ENCODE measurements at regions not wholly inside any gene's neighbourhood (a gene's known extent, or its start where the extent isn't known, plus 50 kb on each side); places are given as distances from the start of the nearest gene placed in this dataset.

DNA sequence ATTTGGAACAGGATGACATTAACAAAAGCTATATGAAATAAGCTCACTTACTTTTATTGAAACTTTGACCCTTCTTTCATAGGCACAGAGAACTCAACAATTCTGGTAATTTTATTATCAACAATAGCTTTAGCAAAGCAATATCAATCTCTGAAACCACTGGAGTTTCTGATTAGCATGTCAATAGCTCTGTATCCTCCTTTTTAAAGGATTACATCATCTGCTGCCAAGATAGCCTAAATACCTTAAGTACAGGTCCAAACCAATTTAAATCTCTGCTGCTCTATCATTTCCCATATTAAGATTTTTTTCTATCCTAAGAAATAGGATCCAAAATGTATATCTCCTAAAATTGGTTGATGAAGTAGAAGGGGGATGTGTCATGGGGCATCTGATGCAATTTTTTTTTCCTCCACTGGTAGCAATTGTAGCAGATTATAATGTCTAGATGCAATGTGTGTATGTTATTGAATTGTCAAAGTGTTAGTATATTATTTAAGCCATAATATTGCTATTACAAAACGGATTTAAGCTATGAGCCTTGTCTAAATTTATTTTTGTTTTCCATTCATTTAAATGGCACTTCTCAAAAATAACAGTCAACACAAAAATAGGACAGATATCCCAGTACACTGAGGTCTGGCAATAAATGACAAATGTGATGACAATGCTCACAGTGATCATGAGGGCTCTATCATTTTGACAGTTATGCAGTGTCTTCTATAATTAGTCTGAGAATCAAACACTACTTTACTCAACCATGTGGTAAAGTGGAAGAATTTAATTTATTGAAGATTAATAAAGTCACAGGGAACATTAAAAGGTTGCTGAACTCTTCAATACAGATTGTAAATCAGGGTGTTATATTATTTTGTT is 328.4 kb downstream of the CDH7 start:
- Histone ChIP-seq H3K27me3 (replicated peaks in 2 of 5; ENCODE audit: control insufficient read depth in 4 of 5, insufficient read depth in 5 of 5, low read length in 4 of 5) (no peaks in the 10 kb centered on the region), H3K9me3 (ENCODE audit: control extremely low read depth in 1 of 5, control insufficient read depth in 4 of 5, insufficient read depth in 2 of 5, low read depth in 1 of 5, low read length in 4 of 5) (no peaks in the 10 kb centered on the region), H3K36me3 (ENCODE audit: control insufficient read depth in 4 of 4, insufficient read depth in 4 of 4, low read length in 3 of 4) (no peaks in the 10 kb centered on the region), H3K4me3 (ENCODE audit: control insufficient read depth in 1 of 7, extremely low read depth in 1 of 7, insufficient read depth in 4 of 7, low read depth in 2 of 7, low read length in 6 of 7) (no peak overlapping the region), H3K4me1 (ENCODE audit: control extremely low read depth in 1 of 4, control insufficient read depth in 4 of 4, insufficient read depth in 4 of 4, low read length in 3 of 4) (no peaks in the 10 kb centered on the region), H3K27ac (ENCODE audit: insufficient read depth in 1 of 2, low read depth in 1 of 2, low read length in 2 of 2, poor library complexity in 1 of 2, severe bottlenecking in 2 of 2) (no peak overlapping the region)
- DNase-seq = no peak
- ChIA-PET POLR2A (interaction anchor here (1.1 kb wide), 1 partner anchor 315 kb away, joined by 3 read pairs; no protein-coding TSS in a partner anchor), CTCF (no interaction called here)
- no CpG with 5 or more reads among the region's 1 CpG for WGBS (ENCODE audit: insufficient coverage)

DNA sequence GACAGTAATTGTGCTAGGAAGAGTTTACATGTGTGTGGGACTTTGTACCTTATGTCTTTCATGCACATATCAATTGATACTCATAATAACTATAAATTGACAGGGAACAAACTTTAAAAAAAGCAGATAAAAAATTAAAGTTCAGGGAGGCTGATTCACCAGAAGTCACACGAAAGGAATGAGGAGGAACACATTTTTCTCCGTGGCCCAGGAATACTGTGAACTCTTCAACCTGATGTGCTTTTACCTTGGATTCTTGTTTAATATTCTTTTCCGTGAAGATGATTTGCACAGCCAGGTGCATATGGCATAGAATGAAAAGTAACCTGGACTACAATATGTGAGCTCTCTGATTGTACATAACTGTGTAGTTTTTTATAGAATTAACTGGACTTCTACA is 326.3 kb downstream of the CDH7 start:
- no peak overlapping the region for H3K4me3 ChIP-seq (ENCODE audit: control insufficient read depth in 1 of 7, extremely low read depth in 1 of 7, insufficient read depth in 4 of 7, low read depth in 2 of 7, low read length in 6 of 7)
- peaks cover 0 to 2% (median 0%) of the 10 kb centered on the region in 5 experiments for H3K9me3 ChIP-seq (ENCODE audit: control extremely low read depth in 1 of 5, control insufficient read depth in 4 of 5, insufficient read depth in 2 of 5, low read depth in 1 of 5, low read length in 4 of 5)
- no peaks in the 10 kb centered on the region for H3K4me1 ChIP-seq (ENCODE audit: control extremely low read depth in 1 of 4, control insufficient read depth in 4 of 4, insufficient read depth in 4 of 4, low read length in 3 of 4)
- POLR2A ChIA-PET = no interaction called here
- WGBS (ENCODE audit: insufficient coverage) = 95% methylated on average over 2 of the region's 3 CpGs
- no peak for DNase-seq
- no peak overlapping the region for H3K27ac ChIP-seq (ENCODE audit: insufficient read depth in 1 of 2, low read depth in 1 of 2, low read length in 2 of 2, poor library complexity in 1 of 2, severe bottlenecking in 2 of 2)
- CTCF ChIA-PET = no interaction called here
- no peaks in the 10 kb centered on the region for H3K27me3 ChIP-seq (replicated peaks in 2 of 5; ENCODE audit: control insufficient read depth in 4 of 5, insufficient read depth in 5 of 5, low read length in 4 of 5)
- H3K36me3 ChIP-seq (ENCODE audit: control insufficient read depth in 4 of 4, insufficient read depth in 4 of 4, low read length in 3 of 4) = no peaks in the 10 kb centered on the region

DNA sequence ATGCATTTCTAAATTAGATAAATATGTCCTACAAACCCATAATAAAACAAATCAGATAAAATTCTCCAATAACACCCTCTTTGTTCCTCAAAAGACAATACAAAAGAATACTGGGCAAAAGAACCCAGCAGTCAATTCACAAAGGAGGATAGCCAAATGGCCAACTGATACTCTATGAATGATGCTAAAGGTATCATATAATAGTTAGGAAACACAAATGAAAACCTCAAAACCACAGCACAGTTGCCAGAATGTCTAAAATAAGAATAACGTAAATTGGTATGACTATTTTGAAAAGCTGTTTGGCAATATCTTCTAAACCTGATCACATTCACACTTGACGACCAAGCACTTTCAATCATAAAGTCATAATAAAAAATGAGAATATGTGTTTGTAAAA is 315.4 kb downstream of the CDH7 start:
- H3K4me1 ChIP-seq (ENCODE audit: control extremely low read depth in 1 of 4, control insufficient read depth in 4 of 4, insufficient read depth in 4 of 4, low read length in 3 of 4) = no peaks in the 10 kb centered on the region
- ChIA-PET POLR2A (no interaction called here), CTCF (no interaction called here)
- no peaks in the 10 kb centered on the region for H3K36me3 ChIP-seq (ENCODE audit: control insufficient read depth in 4 of 4, insufficient read depth in 4 of 4, low read length in 3 of 4)
- H3K27me3 ChIP-seq (replicated peaks in 2 of 5; ENCODE audit: control insufficient read depth in 4 of 5, insufficient read depth in 5 of 5, low read length in 4 of 5) = no peaks in the 10 kb centered on the region
- WGBS (ENCODE audit: insufficient coverage) = no CpG with 5 or more reads among the region's 2 CpGs
- H3K27ac ChIP-seq (ENCODE audit: insufficient read depth in 1 of 2, low read depth in 1 of 2, low read length in 2 of 2, poor library complexity in 1 of 2, severe bottlenecking in 2 of 2) = no peak overlapping the region
- no peak overlapping the region for H3K4me3 ChIP-seq (ENCODE audit: control insufficient read depth in 1 of 7, extremely low read depth in 1 of 7, insufficient read depth in 4 of 7, low read depth in 2 of 7, low read length in 6 of 7)
- H3K9me3 ChIP-seq (ENCODE audit: control extremely low read depth in 1 of 5, control insufficient read depth in 4 of 5, insufficient read depth in 2 of 5, low read depth in 1 of 5, low read length in 4 of 5) = no peaks in the 10 kb centered on the region
- no peak for DNase-seq

DNA sequence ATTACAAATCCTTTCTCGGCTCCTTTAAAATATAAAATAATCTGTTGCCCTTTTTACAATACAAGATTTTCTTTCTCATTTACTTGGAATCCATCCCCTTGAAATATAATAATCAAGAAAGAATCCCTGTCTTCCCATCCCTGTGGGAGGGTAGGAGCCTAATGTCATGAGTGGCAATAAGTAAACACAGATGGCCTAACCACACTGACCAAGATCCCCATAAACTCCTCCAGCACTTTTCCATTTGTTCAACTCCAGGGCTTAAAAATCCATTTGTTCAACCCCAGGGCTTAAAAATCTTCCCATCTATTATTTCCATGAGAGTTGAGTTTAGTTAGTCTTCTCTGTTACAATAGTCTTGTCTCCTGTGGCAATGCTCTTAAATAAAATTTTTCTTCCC is 297.6 kb downstream of the CDH7 start:
- POLR2A ChIA-PET = no interaction called here

DNA sequence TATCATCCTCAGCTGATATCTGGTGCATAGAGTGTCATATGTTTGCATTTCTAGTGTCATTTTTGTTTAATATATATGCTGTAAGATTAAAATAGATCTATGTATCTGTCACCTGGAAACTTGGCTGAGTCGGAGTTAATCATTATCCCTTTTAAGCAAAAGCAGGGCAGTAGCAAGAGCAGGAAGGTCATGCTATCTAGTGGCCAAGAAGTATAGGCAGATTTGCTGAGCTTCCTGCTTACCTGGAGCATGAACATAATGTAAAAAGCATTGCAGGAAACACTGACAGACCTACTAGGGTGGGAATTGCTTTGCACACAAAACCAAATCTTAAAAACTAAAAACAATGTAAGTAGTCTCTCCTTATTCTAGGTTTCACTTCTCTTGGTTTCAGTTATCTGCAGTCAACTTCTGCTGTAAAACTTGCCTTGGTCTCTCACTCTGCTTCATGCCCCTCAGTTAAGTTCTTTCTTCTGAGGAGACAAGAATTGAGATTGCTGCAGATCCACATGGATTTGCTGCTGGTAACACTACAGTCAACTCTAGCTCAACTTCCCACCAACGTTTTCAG is 295.3 kb downstream of the CDH7 start:
- 81% methylated on average over 2 of the region's 2 CpGs for WGBS (ENCODE audit: insufficient coverage)
- H3K27me3 ChIP-seq (replicated peaks in 2 of 5; ENCODE audit: control insufficient read depth in 4 of 5, insufficient read depth in 5 of 5, low read length in 4 of 5) = no peaks in the 10 kb centered on the region
- H3K4me3 ChIP-seq (ENCODE audit: control insufficient read depth in 1 of 7, extremely low read depth in 1 of 7, insufficient read depth in 4 of 7, low read depth in 2 of 7, low read length in 6 of 7) = no peak overlapping the region
- H3K9me3 ChIP-seq (ENCODE audit: control extremely low read depth in 1 of 5, control insufficient read depth in 4 of 5, insufficient read depth in 2 of 5, low read depth in 1 of 5, low read length in 4 of 5) = no peaks in the 10 kb centered on the region
- no peaks in the 10 kb centered on the region for H3K36me3 ChIP-seq (ENCODE audit: control insufficient read depth in 4 of 4, insufficient read depth in 4 of 4, low read length in 3 of 4)
- ChIA-PET POLR2A (no interaction called here), CTCF (interaction anchor here (1.0 kb wide), 1 partner anchor 11 kb away, joined by 3 read pairs; no protein-coding TSS in a partner anchor)
- DNase-seq = no peak
- H3K27ac ChIP-seq (ENCODE audit: insufficient read depth in 1 of 2, low read depth in 1 of 2, low read length in 2 of 2, poor library complexity in 1 of 2, severe bottlenecking in 2 of 2) = no peak overlapping the region
- H3K4me1 ChIP-seq (ENCODE audit: control extremely low read depth in 1 of 4, control insufficient read depth in 4 of 4, insufficient read depth in 4 of 4, low read length in 3 of 4) = no peaks in the 10 kb centered on the region

More for the DNA sequence above, 297.6 kb downstream of the CDH7 start:
- CTCF ChIA-PET = no interaction called here
- no CpG with 5 or more reads among the region's 1 CpG for WGBS (ENCODE audit: insufficient coverage)
- Histone ChIP-seq H3K27me3 (replicated peaks in 2 of 5; ENCODE audit: control insufficient read depth in 4 of 5, insufficient read depth in 5 of 5, low read length in 4 of 5) (no peaks in the 10 kb centered on the region), H3K4me1 (ENCODE audit: control extremely low read depth in 1 of 4, control insufficient read depth in 4 of 4, insufficient read depth in 4 of 4, low read length in 3 of 4) (no peaks in the 10 kb centered on the region), H3K4me3 (ENCODE audit: control insufficient read depth in 1 of 7, extremely low read depth in 1 of 7, insufficient read depth in 4 of 7, low read depth in 2 of 7, low read length in 6 of 7) (no peak overlapping the region), H3K36me3 (ENCODE audit: control insufficient read depth in 4 of 4, insufficient read depth in 4 of 4, low read length in 3 of 4) (no peaks in the 10 kb centered on the region), H3K9me3 (ENCODE audit: control extremely low read depth in 1 of 5, control insufficient read depth in 4 of 5, insufficient read depth in 2 of 5, low read depth in 1 of 5, low read length in 4 of 5) (no peaks in the 10 kb centered on the region), H3K27ac (ENCODE audit: insufficient read depth in 1 of 2, low read depth in 1 of 2, low read length in 2 of 2, poor library complexity in 1 of 2, severe bottlenecking in 2 of 2) (no peak overlapping the region)
- DNase-seq = no peak

DNA sequence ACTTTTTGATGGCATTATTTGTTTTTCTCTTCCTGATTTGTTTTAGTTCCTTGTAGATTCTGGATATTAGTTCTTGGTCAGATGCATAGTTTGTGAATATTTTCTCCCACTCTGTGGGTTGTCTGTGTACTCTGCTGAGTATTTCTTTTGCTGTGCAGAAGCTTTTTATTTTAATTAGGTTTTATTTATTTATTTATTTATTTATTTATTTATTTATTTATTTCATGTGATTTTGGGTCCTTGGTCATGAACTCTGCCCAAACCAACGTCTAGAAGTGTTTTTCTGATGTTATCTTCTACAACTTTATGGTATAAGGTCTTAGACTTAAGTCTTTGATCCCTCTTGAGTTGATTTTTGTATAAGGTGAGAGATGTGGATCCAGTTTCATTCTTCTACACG is 292.2 kb downstream of the CDH7 start:
- POLR2A ChIA-PET = no interaction called here

DNA sequence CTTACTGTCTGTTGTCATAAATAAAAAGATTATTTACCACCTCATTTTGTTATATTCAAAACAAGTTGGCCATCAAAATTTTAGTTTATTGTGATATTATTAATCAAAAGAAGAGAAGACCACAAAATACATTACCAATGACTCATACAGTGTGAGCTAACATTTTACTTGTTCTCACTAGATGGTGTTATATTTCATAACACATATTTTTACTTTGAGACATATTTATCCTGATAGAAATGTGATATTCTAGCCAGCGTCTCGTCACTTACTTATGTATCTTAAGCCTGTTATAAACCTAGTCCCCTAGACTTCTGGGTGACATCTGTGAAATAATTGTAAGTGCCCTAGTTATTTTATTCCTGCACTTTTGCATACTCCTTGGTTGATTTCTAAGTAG is 263.2 kb downstream of the CDH7 start:
- Histone ChIP-seq H3K4me1 (ENCODE audit: control extremely low read depth in 1 of 4, control insufficient read depth in 4 of 4, insufficient read depth in 4 of 4, low read length in 3 of 4) (no peaks in the 10 kb centered on the region), H3K27me3 (replicated peaks in 2 of 5; ENCODE audit: control insufficient read depth in 4 of 5, insufficient read depth in 5 of 5, low read length in 4 of 5) (no peaks in the 10 kb centered on the region), H3K4me3 (ENCODE audit: control insufficient read depth in 1 of 7, extremely low read depth in 1 of 7, insufficient read depth in 4 of 7, low read depth in 2 of 7, low read length in 6 of 7) (no peak overlapping the region), H3K27ac (ENCODE audit: insufficient read depth in 1 of 2, low read depth in 1 of 2, low read length in 2 of 2, poor library complexity in 1 of 2, severe bottlenecking in 2 of 2) (no peak overlapping the region), H3K36me3 (ENCODE audit: control insufficient read depth in 4 of 4, insufficient read depth in 4 of 4, low read length in 3 of 4) (no peaks in the 10 kb centered on the region), H3K9me3 (ENCODE audit: control extremely low read depth in 1 of 5, control insufficient read depth in 4 of 5, insufficient read depth in 2 of 5, low read depth in 1 of 5, low read length in 4 of 5) (no peaks in the 10 kb centered on the region)
- ChIA-PET POLR2A (no interaction called here), CTCF (no interaction called here)
- no CpG with 5 or more reads among the region's 2 CpGs for WGBS (ENCODE audit: insufficient coverage)
- no peak for DNase-seq

More for the DNA sequence above, 292.2 kb downstream of the CDH7 start:
- H3K27ac ChIP-seq (ENCODE audit: insufficient read depth in 1 of 2, low read depth in 1 of 2, low read length in 2 of 2, poor library complexity in 1 of 2, severe bottlenecking in 2 of 2) = no peak overlapping the region
- no peak for DNase-seq
- H3K36me3 ChIP-seq (ENCODE audit: control insufficient read depth in 4 of 4, insufficient read depth in 4 of 4, low read length in 3 of 4) = no peaks in the 10 kb centered on the region
- no peaks in the 10 kb centered on the region for H3K4me1 ChIP-seq (ENCODE audit: control extremely low read depth in 1 of 4, control insufficient read depth in 4 of 4, insufficient read depth in 4 of 4, low read length in 3 of 4)
- no peaks in the 10 kb centered on the region for H3K9me3 ChIP-seq (ENCODE audit: control extremely low read depth in 1 of 5, control insufficient read depth in 4 of 5, insufficient read depth in 2 of 5, low read depth in 1 of 5, low read length in 4 of 5)
- no peaks in the 10 kb centered on the region for H3K27me3 ChIP-seq (replicated peaks in 2 of 5; ENCODE audit: control insufficient read depth in 4 of 5, insufficient read depth in 5 of 5, low read length in 4 of 5)
- CTCF ChIA-PET = no interaction called here
- WGBS (ENCODE audit: insufficient coverage) = no CpG with 5 or more reads among the region's 2 CpGs
- no peak overlapping the region for H3K4me3 ChIP-seq (ENCODE audit: control insufficient read depth in 1 of 7, extremely low read depth in 1 of 7, insufficient read depth in 4 of 7, low read depth in 2 of 7, low read length in 6 of 7)

Measured in common myeloid progenitor, CD34-positive (primary cell).